ENCODE measurements at regions not wholly inside any gene's neighbourhood (a gene's known extent, or its start where the extent isn't known, plus 50 kb on each side); places are given as distances from the start of the nearest gene placed in this dataset.

DNA sequence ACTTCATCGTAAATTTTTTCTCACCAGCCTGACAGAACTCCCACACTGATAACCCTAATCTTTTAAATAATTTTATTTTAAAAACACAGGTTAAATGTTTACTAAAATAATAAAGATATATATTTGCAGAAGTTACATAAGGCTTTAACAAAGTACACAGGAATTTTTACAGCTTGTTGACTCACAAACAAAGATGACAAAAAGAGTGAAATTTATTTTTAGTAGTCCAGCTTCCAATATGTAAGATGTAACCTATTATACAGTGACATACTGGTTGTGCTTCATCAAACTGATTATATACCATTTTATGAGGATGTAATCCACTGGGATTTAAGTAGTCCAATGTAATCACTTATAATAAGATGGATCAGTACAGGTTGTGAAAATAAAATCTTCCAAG, 348.9 kb upstream of the SLC39A10 start:
- TF ChIP-seq, protein P1, sequence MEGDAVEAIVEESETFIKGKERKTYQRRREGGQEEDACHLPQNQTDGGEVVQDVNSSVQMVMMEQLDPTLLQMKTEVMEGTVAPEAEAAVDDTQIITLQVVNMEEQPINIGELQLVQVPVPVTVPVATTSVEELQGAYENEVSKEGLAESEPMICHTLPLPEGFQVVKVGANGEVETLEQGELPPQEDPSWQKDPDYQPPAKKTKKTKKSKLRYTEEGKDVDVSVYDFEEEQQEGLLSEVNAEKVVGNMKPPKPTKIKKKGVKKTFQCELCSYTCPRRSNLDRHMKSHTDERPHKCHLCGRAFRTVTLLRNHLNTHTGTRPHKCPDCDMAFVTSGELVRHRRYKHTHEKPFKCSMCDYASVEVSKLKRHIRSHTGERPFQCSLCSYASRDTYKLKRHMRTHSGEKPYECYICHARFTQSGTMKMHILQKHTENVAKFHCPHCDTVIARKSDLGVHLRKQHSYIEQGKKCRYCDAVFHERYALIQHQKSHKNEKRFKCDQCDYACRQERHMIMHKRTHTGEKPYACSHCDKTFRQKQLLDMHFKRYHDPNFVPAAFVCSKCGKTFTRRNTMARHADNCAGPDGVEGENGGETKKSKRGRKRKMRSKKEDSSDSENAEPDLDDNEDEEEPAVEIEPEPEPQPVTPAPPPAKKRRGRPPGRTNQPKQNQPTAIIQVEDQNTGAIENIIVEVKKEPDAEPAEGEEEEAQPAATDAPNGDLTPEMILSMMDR (IDR thresholded peaks at IDR 0.05; ENCODE audit: extremely low read depth, low read depth, low read length), result no peak
- H3K27ac ChIP-seq (ENCODE audit: low read depth, low read length), result no peak overlapping the region
- DNase-seq (ENCODE audit: insufficient read length, low spot score, missing footprints), result no peak
- H3K79me2 ChIP-seq (ENCODE audit: insufficient read depth, low read length), result no peaks in the 10 kb centered on the region
- H3K36me3 ChIP-seq (ENCODE audit: insufficient read depth, low read length), result no peaks in the 10 kb centered on the region
- H3K4me2 ChIP-seq (ENCODE audit: insufficient read depth, low read length), result no peak overlapping the region
- no peaks in the 10 kb centered on the region for H3K9me3 ChIP-seq (ENCODE audit: low read depth, low read length)
- no peaks in the 10 kb centered on the region for H3K27me3 ChIP-seq (ENCODE audit: insufficient read depth, low read length)
- no peak overlapping the region for H3K4me3 ChIP-seq (ENCODE audit: insufficient read depth, low read length)
- no peaks in the 10 kb centered on the region for H3K4me1 ChIP-seq (ENCODE audit: insufficient read depth, low read length)
- H2AFZ ChIP-seq (ENCODE audit: low read length), result no peak overlapping the region
- no peaks in the 10 kb centered on the region for H4K20me1 ChIP-seq (ENCODE audit: insufficient read depth, low read length)

DNA sequence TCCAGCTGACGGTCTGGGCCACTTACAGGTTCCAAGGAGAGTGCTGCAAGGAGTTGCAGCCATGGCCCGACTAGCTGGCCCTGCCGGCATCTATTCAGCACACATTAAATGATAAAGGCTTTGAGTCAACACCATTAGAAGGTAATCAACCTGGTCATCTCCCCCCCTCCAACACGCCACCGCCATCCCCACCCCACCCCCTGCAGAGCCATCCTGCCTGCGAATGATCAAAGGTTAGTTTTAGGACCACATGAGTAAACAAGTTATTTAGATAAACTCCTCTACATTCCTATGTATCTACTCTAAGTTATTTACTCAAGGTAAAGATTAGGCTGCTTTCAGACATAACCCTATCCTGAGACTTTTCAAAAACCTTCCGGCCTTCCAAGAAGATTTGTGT, 349.3 kb upstream of the SLC39A10 start:
- H2AFZ ChIP-seq (ENCODE audit: low read length), result no peak overlapping the region
- H3K4me1 ChIP-seq (ENCODE audit: insufficient read depth, low read length), result no peaks in the 10 kb centered on the region
- H3K79me2 ChIP-seq (ENCODE audit: insufficient read depth, low read length), result no peaks in the 10 kb centered on the region
- no peak overlapping the region for H3K27ac ChIP-seq (ENCODE audit: low read depth, low read length)
- TF ChIP-seq, protein P1 (IDR thresholded peaks at IDR 0.05; ENCODE audit: extremely low read depth, low read depth, low read length), result no peak
- H3K4me3 ChIP-seq (ENCODE audit: insufficient read depth, low read length), result no peak overlapping the region
- H3K9me3 ChIP-seq (ENCODE audit: low read depth, low read length), result no peaks in the 10 kb centered on the region
- no peak overlapping the region for H3K4me2 ChIP-seq (ENCODE audit: insufficient read depth, low read length)
- no peaks in the 10 kb centered on the region for H3K36me3 ChIP-seq (ENCODE audit: insufficient read depth, low read length)
- H3K27me3 ChIP-seq (ENCODE audit: insufficient read depth, low read length), result no peaks in the 10 kb centered on the region
- H4K20me1 ChIP-seq (ENCODE audit: insufficient read depth, low read length), result no peaks in the 10 kb centered on the region
- DNase-seq (ENCODE audit: insufficient read length, low spot score, missing footprints), result no peak

DNA sequence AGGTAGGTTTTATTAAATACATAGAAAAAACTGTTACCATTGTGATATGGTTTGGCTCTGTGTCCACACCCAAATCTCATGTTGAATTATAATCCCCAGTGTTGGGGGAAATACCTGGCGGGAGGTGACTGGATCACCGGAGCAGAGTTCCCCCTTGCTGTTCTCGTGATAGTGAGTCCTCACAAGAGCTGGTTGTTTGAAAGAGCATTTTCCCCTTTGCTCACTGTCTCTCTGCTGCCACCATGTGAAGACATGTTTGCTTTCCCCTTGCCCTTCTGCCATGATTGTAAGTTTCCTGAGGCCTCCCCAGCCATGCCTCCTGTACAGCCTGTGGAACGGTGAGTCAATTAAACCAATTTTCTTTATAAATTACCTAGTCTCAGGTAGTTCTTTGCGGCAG, 352.7 kb upstream of the SLC39A10 start:
- no peak for DNase-seq (ENCODE audit: insufficient read length, low spot score, missing footprints)
- TF ChIP-seq, protein P1 (IDR thresholded peaks at IDR 0.05; ENCODE audit: extremely low read depth, low read depth, low read length), result peak; percentile 38
- H3K4me3 ChIP-seq (ENCODE audit: insufficient read depth, low read length), result no peak overlapping the region
- H3K4me2 ChIP-seq (ENCODE audit: insufficient read depth, low read length), result no peak overlapping the region
- H3K9me3 ChIP-seq (ENCODE audit: low read depth, low read length), result no peaks in the 10 kb centered on the region
- no peak overlapping the region for H3K27ac ChIP-seq (ENCODE audit: low read depth, low read length)
- H3K36me3 ChIP-seq (ENCODE audit: insufficient read depth, low read length), result no peaks in the 10 kb centered on the region
- H4K20me1 ChIP-seq (ENCODE audit: insufficient read depth, low read length), result no peaks in the 10 kb centered on the region
- no peaks in the 10 kb centered on the region for H3K79me2 ChIP-seq (ENCODE audit: insufficient read depth, low read length)
- H3K27me3 ChIP-seq (ENCODE audit: insufficient read depth, low read length), result no peaks in the 10 kb centered on the region
- H3K4me1 ChIP-seq (ENCODE audit: insufficient read depth, low read length), result no peaks in the 10 kb centered on the region
- H2AFZ ChIP-seq (ENCODE audit: low read length), result peak overlapping the region; percentile 52

DNA sequence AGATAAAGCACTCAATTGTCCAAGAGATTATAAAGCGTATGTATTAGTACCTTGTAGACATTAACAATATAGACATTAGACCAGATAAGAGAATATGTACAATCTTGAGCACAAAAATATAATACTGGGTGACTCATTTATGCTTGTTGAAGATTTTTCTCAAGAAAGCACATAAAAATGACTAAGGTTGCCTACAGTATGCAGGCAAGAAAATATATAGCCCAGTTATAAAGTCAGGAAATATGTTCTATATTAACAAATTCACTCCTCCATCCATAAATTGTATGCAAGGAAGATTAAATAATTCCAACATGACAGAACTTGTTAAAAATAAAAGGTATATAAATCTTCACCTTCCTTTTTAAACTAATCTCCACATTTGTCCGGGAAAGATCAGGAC, 356.4 kb upstream of the SLC39A10 start:
- no peaks in the 10 kb centered on the region for H3K9me3 ChIP-seq (ENCODE audit: low read depth, low read length)
- H3K27me3 ChIP-seq (ENCODE audit: insufficient read depth, low read length), result no peaks in the 10 kb centered on the region
- no peak overlapping the region for H3K4me3 ChIP-seq (ENCODE audit: insufficient read depth, low read length)
- H4K20me1 ChIP-seq (ENCODE audit: insufficient read depth, low read length), result no peaks in the 10 kb centered on the region
- H3K79me2 ChIP-seq (ENCODE audit: insufficient read depth, low read length), result no peaks in the 10 kb centered on the region
- no peaks in the 10 kb centered on the region for H3K4me1 ChIP-seq (ENCODE audit: insufficient read depth, low read length)
- no peak overlapping the region for H3K27ac ChIP-seq (ENCODE audit: low read depth, low read length)
- no peaks in the 10 kb centered on the region for H3K36me3 ChIP-seq (ENCODE audit: insufficient read depth, low read length)
- H3K4me2 ChIP-seq (ENCODE audit: insufficient read depth, low read length), result no peak overlapping the region
- TF ChIP-seq, protein P1 (IDR thresholded peaks at IDR 0.05; ENCODE audit: extremely low read depth, low read depth, low read length), result no peak
- no peak for DNase-seq (ENCODE audit: insufficient read length, low spot score, missing footprints)
- H2AFZ ChIP-seq (ENCODE audit: low read length), result no peak overlapping the region

All from osteoblast (primary cell).